Skeletal muscle tissue (tissue), 3 donors: ENCODE measurements at regions not wholly inside any gene's neighbourhood (a gene's known extent, or its start where the extent isn't known, plus 50 kb on each side); places are given as distances from the start of the nearest gene placed in this dataset.
"Not testable (repeated sequence)": the region's sequence is repeated elsewhere in the genome, so short reads cannot be mapped to it uniquely, and the experiment has no call there.

Experiments used
- H3K27ac ChIP-seq: one replicate; pipeline ENCODE4 v1.7.0; 2013; ENCODE audit warnings: mild to moderate bottlenecking, low read depth, low read length, inconsistent platforms
- H3K27me3 ChIP-seq, 3 donors: one replicate each; pipeline ENCODE4 v1.7.0; 2013; ENCODE audit warnings: low read length in 3 of 3; ENCODE audit not compliant: control insufficient read depth in 3 of 3, insufficient read depth in 3 of 3
- H3K36me3 ChIP-seq, 3 donors: one replicate each; pipeline ENCODE4 v1.7.0; 2013; ENCODE audit warnings: low read length in 3 of 3; ENCODE audit not compliant: control insufficient read depth in 3 of 3, insufficient read depth in 3 of 3
- H3K4me1 ChIP-seq, 3 donors: one replicate each; pipeline ENCODE4 v1.7.0; 2013; ENCODE audit warnings: low read length in 3 of 3, mild to moderate bottlenecking in 3 of 3; ENCODE audit not compliant: control insufficient read depth in 3 of 3, insufficient read depth in 3 of 3
- H3K4me3 ChIP-seq, 3 donors: one replicate each; pipeline ENCODE4 v1.7.0; 2013; ENCODE audit warnings: low read length in 3 of 3
- H3K9ac ChIP-seq, 3 donors: one replicate each; pipeline ENCODE4 v1.7.0; 2013; ENCODE audit warnings: low read length in 3 of 3, mild to moderate bottlenecking in 3 of 3, moderate library complexity in 2 of 3, low read depth in 1 of 3
- H3K9me3 ChIP-seq, 3 donors: one replicate each; pipeline ENCODE4 v1.7.0; 2013; ENCODE audit warnings: low read length in 3 of 3; ENCODE audit not compliant: control insufficient read depth in 3 of 3
- donor health status: Osteomylitis.

- H3K27ac ChIP-seq, result no peak overlapping the region
- H3K36me3 ChIP-seq, result no peaks in the 10 kb centered on the region
- no peaks in the 10 kb centered on the region for H3K27me3 ChIP-seq
- no peaks in the 10 kb centered on the region for H3K9me3 ChIP-seq
- no peaks in the 10 kb centered on the region for H3K4me1 ChIP-seq
- no peak overlapping the region for H3K9ac ChIP-seq
- no peak overlapping the region for H3K4me3 ChIP-seq
These were observed 148.9 kb downstream of the ADAM29 start for GRCh38 chr4:175066923-175067627.

GRCh38 chr4:175068266-175068665, 150.1 kb downstream of the ADAM29 start:
- H3K9me3 ChIP-seq, result no peaks in the 10 kb centered on the region
- H3K36me3 ChIP-seq, result no peaks in the 10 kb centered on the region
- H3K27me3 ChIP-seq, result no peaks in the 10 kb centered on the region
- H3K4me3 ChIP-seq, result no peak overlapping the region
- no peak overlapping the region for H3K9ac ChIP-seq
- no peak overlapping the region for H3K27ac ChIP-seq
- no peaks in the 10 kb centered on the region for H3K4me1 ChIP-seq

- no peaks in the 10 kb centered on the region for H3K36me3 ChIP-seq
- no peaks in the 10 kb centered on the region for H3K4me1 ChIP-seq
- H3K27me3 ChIP-seq, result no peaks in the 10 kb centered on the region
- H3K9ac ChIP-seq, result no peak overlapping the region
- H3K9me3 ChIP-seq, result no peaks in the 10 kb centered on the region
- H3K4me3 ChIP-seq, result no peak overlapping the region
- H3K27ac ChIP-seq, result no peak overlapping the region
These were observed 152.3 kb downstream of the ADAM29 start for GRCh38 chr4:175070444-175070843.

DNA sequence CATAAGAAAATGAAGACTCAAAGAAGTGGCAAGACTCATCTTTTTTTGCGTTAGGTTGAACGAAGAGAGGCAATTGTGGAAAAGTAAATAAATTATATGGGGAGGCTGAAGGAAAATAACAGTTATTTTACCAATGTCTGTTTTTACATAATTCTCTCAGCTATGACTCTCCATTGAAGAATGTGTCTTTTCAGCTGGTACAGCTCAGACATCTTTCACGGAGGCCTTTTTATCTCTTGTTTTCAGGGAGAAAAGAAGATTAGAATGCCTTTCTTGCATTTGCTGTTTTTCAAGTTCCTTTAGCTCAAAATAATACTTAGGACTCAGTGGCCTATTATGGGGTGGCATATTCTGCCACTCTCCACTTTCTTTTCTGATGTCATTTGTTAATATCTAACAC, 153.0 kb downstream of the ADAM29 start:
- Histone ChIP-seq H3K27ac (no peak overlapping the region), H3K4me3 (no peak overlapping the region), H3K9ac (no peak overlapping the region), H3K27me3 (no peaks in the 10 kb centered on the region), H3K9me3 (no peaks in the 10 kb centered on the region), H3K4me1 (no peaks in the 10 kb centered on the region), H3K36me3 (no peaks in the 10 kb centered on the region)

DNA sequence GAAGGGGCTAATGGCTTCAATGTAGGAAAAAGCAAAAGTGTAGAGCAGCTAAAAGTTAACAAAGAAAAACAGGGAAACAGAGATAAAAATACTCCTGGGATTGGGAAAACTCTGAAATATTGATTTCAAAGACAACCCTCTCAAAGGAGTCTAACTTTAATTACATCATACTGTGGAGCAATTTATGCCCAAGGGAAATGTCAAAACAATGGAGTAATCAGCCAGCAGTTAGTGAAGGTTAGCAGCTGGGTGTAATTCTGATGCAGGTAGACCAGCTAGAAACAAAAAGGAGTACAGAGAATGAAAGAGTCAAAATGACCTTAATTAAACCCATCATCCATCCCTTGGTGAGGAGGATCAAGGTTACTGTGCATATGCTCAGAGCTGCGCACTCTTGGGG, 169.0 kb downstream of the ADAM29 start:
- H3K27me3 ChIP-seq, result no peaks in the 10 kb centered on the region
- H3K4me1 ChIP-seq, result no peaks in the 10 kb centered on the region
- no peak overlapping the region for H3K4me3 ChIP-seq
- no peak overlapping the region for H3K9ac ChIP-seq
- no peak overlapping the region for H3K27ac ChIP-seq
- H3K9me3 ChIP-seq, result peaks cover 0 to 1% (median 0%) of the 10 kb centered on the region in 3 donors
- no peaks in the 10 kb centered on the region for H3K36me3 ChIP-seq

DNA sequence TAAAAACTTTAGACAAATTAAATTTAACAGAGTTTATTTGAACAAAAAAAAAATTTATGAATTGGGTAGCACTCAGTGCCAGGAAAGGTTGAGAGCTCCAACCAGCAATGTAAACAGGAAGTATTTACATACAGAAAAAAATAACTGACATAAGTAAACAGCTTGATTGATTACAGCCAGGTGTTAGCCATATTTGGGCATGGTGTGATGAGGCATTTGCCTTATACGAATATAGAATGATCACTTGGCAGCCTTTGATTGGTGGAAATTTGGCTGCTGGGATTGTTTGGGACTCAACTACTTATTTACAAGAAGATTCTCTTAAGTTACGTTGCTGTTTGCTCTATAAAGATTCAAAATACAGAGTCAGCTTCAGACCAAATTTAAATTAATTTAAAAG, 172.0 kb downstream of the ADAM29 start:
- Histone ChIP-seq H3K4me3 (no peak overlapping the region), H3K9me3 (no peaks in the 10 kb centered on the region), H3K4me1 (no peaks in the 10 kb centered on the region), H3K9ac (no peak overlapping the region), H3K27me3 (no peaks in the 10 kb centered on the region), H3K36me3 (no peaks in the 10 kb centered on the region), H3K27ac (no peak overlapping the region)

DNA sequence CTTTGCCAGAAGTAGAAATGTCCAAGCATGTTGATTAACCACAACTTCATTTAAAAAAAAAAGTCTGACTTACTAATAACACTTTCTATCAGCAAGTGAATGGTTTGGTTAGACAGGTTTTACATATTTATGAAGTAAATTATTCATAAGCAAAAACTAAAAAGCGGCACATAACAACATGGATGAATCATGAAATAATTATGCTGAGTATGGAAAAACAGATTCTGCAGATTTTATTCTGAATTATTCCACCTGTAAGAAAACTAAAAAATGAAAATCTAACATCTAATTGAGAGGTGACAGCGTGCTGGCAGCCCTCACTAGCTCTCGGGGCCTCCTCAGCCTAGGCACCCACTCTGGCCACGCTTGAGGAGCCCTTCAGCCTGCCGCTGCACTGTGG, 173.5 kb downstream of the ADAM29 start:
- Histone ChIP-seq H3K27me3 (no peaks in the 10 kb centered on the region), H3K4me1 (no peaks in the 10 kb centered on the region), H3K9ac (no peak overlapping the region), H3K9me3 (peaks cover 0 to 5% (median 0%) of the 10 kb centered on the region in 3 donors), H3K36me3 (no peaks in the 10 kb centered on the region), H3K4me3 (no peak overlapping the region), H3K27ac (no peak overlapping the region)

DNA sequence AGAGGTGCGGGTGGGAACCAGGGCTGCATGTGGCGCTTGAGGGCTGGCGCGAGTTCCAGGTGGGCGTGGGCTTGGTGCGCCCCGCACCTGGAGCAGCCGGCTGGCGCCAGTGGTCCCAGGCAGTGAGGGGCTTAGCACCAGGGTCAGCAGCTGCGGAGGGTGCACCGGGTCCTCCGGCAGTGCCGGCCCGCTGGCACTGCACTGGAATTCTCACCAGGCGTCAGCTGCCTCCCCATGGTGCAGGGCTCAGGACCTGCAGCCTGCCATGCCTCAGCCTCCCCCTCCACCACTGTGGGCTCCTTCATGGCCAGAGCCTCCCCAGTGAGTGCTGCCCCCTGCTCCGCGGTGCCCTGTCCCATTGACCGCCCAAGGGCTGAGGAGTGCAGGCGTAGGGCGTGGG, 174.0 kb downstream of the ADAM29 start:
- H3K27me3 ChIP-seq, result no peaks in the 10 kb centered on the region
- no peak overlapping the region for H3K9ac ChIP-seq
- H3K4me3 ChIP-seq, result no peak overlapping the region
- peaks cover 0 to 5% (median 0%) of the 10 kb centered on the region in 3 donors for H3K9me3 ChIP-seq
- no peaks in the 10 kb centered on the region for H3K36me3 ChIP-seq
- no peak overlapping the region for H3K27ac ChIP-seq
- H3K4me1 ChIP-seq, result no peaks in the 10 kb centered on the region

DNA sequence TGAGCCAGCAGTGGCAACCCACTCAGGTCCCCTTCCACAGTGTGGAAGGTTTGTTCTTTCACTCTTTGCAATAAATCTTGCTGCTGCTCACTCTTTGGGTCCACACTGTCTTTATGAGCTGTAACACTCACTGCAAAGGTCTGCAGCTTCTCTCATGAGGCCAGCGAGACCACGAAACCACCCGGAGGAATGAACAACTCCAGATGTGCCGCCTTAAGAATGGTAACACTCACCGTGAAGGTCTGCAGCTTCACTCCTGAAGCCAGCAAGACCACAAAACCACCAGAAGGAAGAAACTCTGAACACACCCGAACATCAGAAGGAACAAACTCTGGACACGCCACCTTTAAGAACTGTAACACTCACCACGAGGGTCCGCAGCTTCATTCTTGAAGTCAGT, 174.9 kb downstream of the ADAM29 start:
- not testable (repeated sequence) for H3K4me1 ChIP-seq, H3K27ac ChIP-seq, H3K27me3 ChIP-seq, H3K36me3 ChIP-seq, H3K9ac ChIP-seq, H3K4me3 ChIP-seq, H3K9me3 ChIP-seq

- Histone ChIP-seq H3K4me3 (no peak overlapping the region), H3K27ac (no peak overlapping the region), H3K4me1 (no peaks in the 10 kb centered on the region), H3K27me3 (no peaks in the 10 kb centered on the region), H3K9me3 (no peaks in the 10 kb centered on the region), H3K36me3 (no peaks in the 10 kb centered on the region), H3K9ac (no peak overlapping the region)
These were observed 185.2 kb downstream of the ADAM29 start for GRCh38 chr4:175103403-175103802.
